ENCODE measurements at regions not wholly inside any gene's neighbourhood (a gene's known extent, or its start where the extent isn't known, plus 50 kb on each side); places are given as distances from the start of the nearest gene placed in this dataset.

- H3K36me3 ChIP-seq (ENCODE audit: insufficient read depth, low read length) = no peaks in the 10 kb centered on the region
- no peaks in the 10 kb centered on the region for H3K4me1 ChIP-seq (ENCODE audit: insufficient read depth, low read length)
- no peak overlapping the region for H3K4me3 ChIP-seq (ENCODE audit: low read length)
- H3K27me3 ChIP-seq (ENCODE audit: insufficient read depth, low read length) = no peaks in the 10 kb centered on the region
- H3K9me3 ChIP-seq (ENCODE audit: low read length) = no peaks in the 10 kb centered on the region
- H2AFZ ChIP-seq (ENCODE audit: low read depth, low read length) = no peak overlapping the region
These were observed 930.6 kb upstream of the TMEM132C start for GRCh38 chr12:127336416-127336815.

DNA sequence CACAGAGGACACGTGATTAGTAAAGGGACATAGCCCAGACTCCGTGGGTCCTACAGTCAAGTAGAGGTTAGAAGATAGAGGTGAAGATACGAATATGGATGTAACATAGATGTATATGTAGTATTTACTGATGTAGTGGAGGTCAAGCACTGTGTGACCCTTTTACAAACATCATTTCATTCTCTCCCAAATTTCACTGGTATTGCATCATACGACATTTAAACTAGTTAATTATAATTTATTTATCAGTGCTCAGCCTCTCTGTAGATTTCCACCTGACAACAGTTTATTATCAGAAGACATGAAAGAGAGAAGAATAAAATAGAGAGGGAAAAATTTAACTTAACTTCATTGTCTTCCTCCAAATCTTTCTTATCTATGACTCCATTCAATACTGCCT is 927.9 kb upstream of the TMEM132C start:
- Histone ChIP-seq H3K4me3 (ENCODE audit: low read length) (no peak overlapping the region), H2AFZ (ENCODE audit: low read depth, low read length) (no peak overlapping the region), H3K36me3 (ENCODE audit: insufficient read depth, low read length) (no peaks in the 10 kb centered on the region), H3K9me3 (ENCODE audit: low read length) (no peaks in the 10 kb centered on the region), H3K4me1 (ENCODE audit: insufficient read depth, low read length) (no peaks in the 10 kb centered on the region), H3K27me3 (ENCODE audit: insufficient read depth, low read length) (no peaks in the 10 kb centered on the region)

GRCh38 chr12:127340381-127340780 is 926.6 kb upstream of the TMEM132C start:
- H3K36me3 ChIP-seq (ENCODE audit: insufficient read depth, low read length) = no peaks in the 10 kb centered on the region
- no peaks in the 10 kb centered on the region for H3K4me1 ChIP-seq (ENCODE audit: insufficient read depth, low read length)
- no peak overlapping the region for H2AFZ ChIP-seq (ENCODE audit: low read depth, low read length)
- H3K4me3 ChIP-seq (ENCODE audit: low read length) = no peak overlapping the region
- H3K27me3 ChIP-seq (ENCODE audit: insufficient read depth, low read length) = no peaks in the 10 kb centered on the region
- no peaks in the 10 kb centered on the region for H3K9me3 ChIP-seq (ENCODE audit: low read length)

GRCh38 chr12:127342861-127343260 is 924.1 kb upstream of the TMEM132C start:
- Histone ChIP-seq H3K4me1 (ENCODE audit: insufficient read depth, low read length) (no peaks in the 10 kb centered on the region), H3K27me3 (ENCODE audit: insufficient read depth, low read length) (no peaks in the 10 kb centered on the region), H3K9me3 (ENCODE audit: low read length) (no peaks in the 10 kb centered on the region), H3K4me3 (ENCODE audit: low read length) (no peak overlapping the region), H3K36me3 (ENCODE audit: insufficient read depth, low read length) (no peaks in the 10 kb centered on the region), H2AFZ (ENCODE audit: low read depth, low read length) (no peak overlapping the region)

GRCh38 chr12:127343940-127344339 is 923.0 kb upstream of the TMEM132C start:
- Histone ChIP-seq H3K4me1 (ENCODE audit: insufficient read depth, low read length) (no peaks in the 10 kb centered on the region), H3K27me3 (ENCODE audit: insufficient read depth, low read length) (no peaks in the 10 kb centered on the region), H3K36me3 (ENCODE audit: insufficient read depth, low read length) (no peaks in the 10 kb centered on the region), H2AFZ (ENCODE audit: low read depth, low read length) (no peak overlapping the region), H3K4me3 (ENCODE audit: low read length) (no peak overlapping the region), H3K9me3 (ENCODE audit: low read length) (no peaks in the 10 kb centered on the region)

GRCh38 chr12:127351481-127352010 is 915.4 kb upstream of the TMEM132C start:
- Histone ChIP-seq H3K27me3 (ENCODE audit: insufficient read depth, low read length) (no peaks in the 10 kb centered on the region), H3K4me1 (ENCODE audit: insufficient read depth, low read length) (no peaks in the 10 kb centered on the region), H2AFZ (ENCODE audit: low read depth, low read length) (no peak overlapping the region)

DNA sequence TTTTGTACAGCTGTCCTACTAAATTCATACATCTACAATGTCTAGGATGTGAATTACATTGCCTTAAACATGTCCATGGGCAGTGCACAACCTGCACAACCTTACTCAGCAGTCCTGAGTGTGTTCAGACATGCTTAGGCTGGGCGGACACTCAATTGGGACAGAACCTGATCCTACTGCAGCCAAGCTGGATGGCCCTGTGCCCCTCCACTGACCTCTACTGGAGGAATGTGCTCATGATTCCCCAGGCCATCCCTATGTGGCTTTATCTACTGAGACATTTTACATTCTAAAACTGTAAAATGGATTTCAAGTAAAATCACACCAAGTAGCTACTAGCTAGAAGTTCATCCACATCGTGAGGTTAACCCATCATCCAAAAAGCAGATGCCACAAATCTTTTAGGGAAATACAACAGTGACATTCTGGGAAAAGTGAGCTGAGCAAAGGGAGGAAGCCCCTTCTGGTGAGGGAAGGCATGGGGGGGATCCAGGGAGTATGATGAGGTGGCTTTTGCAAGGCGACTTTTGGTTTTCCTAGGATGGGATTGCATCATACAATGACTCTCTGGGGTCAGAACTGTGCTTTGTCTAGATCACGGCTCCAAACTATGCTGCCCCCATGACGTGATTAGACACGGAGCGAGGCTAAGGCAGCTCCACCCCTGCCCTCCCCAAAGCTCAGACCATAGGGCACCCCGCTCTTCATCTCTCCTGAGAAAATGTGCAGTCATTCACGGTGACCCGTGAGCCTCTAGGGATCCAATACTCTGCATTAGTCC is 911.7 kb upstream of the TMEM132C start:
- no peaks in the 10 kb centered on the region for H3K36me3 ChIP-seq (ENCODE audit: insufficient read depth, low read length)
- no peaks in the 10 kb centered on the region for H3K9me3 ChIP-seq (ENCODE audit: low read length)
- no peak overlapping the region for H2AFZ ChIP-seq (ENCODE audit: low read depth, low read length)
- H3K4me1 ChIP-seq (ENCODE audit: insufficient read depth, low read length) = no peaks in the 10 kb centered on the region
- H3K4me3 ChIP-seq (ENCODE audit: low read length) = no peak overlapping the region
- H3K27me3 ChIP-seq (ENCODE audit: insufficient read depth, low read length) = no peaks in the 10 kb centered on the region

More at GRCh38 chr12:127351481-127352010, 915.4 kb upstream of the TMEM132C start:
- Histone ChIP-seq H3K4me3 (ENCODE audit: low read length) (no peak overlapping the region), H3K36me3 (ENCODE audit: insufficient read depth, low read length) (no peaks in the 10 kb centered on the region), H3K9me3 (ENCODE audit: low read length) (no peaks in the 10 kb centered on the region)

- no peak overlapping the region for H2AFZ ChIP-seq (ENCODE audit: low read depth, low read length)
These were observed 908.1 kb upstream of the TMEM132C start for GRCh38 chr12:127358888-127359287.

DNA sequence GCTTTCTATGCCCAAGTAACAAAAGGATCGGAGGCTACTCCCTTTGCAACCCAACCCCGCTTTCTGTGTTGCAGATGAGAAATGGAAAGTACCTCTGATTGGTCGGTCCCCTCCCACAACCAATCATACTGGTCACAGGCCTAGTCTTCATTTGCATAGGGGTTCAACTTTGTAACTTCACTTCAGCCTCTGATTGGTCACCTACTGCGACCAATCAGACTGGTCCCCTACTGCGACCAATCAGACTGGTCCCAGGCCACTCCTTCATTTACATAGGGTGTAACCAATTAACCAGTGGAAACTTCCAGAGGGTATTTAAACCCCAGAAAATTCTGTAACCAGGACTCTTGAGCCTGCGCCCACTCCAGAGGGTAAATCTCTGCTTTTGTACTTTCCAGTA is 906.4 kb upstream of the TMEM132C start:
- no peak overlapping the region for H2AFZ ChIP-seq (ENCODE audit: low read depth, low read length)
- no peaks in the 10 kb centered on the region for H3K9me3 ChIP-seq (ENCODE audit: low read length)
- no peaks in the 10 kb centered on the region for H3K4me1 ChIP-seq (ENCODE audit: insufficient read depth, low read length)
- no peak overlapping the region for H3K4me3 ChIP-seq (ENCODE audit: low read length)
- no peaks in the 10 kb centered on the region for H3K27me3 ChIP-seq (ENCODE audit: insufficient read depth, low read length)
- H3K36me3 ChIP-seq (ENCODE audit: insufficient read depth, low read length) = no peaks in the 10 kb centered on the region

More at GRCh38 chr12:127358888-127359287, 908.1 kb upstream of the TMEM132C start:
- Histone ChIP-seq H3K36me3 (ENCODE audit: insufficient read depth, low read length) (no peaks in the 10 kb centered on the region), H3K9me3 (ENCODE audit: low read length) (no peaks in the 10 kb centered on the region), H3K4me3 (ENCODE audit: low read length) (no peak overlapping the region), H3K4me1 (ENCODE audit: insufficient read depth, low read length) (no peaks in the 10 kb centered on the region), H3K27me3 (ENCODE audit: insufficient read depth, low read length) (no peaks in the 10 kb centered on the region)

- Histone ChIP-seq H3K4me1 (ENCODE audit: insufficient read depth, low read length) (no peaks in the 10 kb centered on the region), H3K4me3 (ENCODE audit: low read length) (no peak overlapping the region), H3K27me3 (ENCODE audit: insufficient read depth, low read length) (no peaks in the 10 kb centered on the region), H3K36me3 (ENCODE audit: insufficient read depth, low read length) (no peaks in the 10 kb centered on the region), H2AFZ (ENCODE audit: low read depth, low read length) (no peak overlapping the region), H3K9me3 (ENCODE audit: low read length) (no peaks in the 10 kb centered on the region)
These were observed 904.8 kb upstream of the TMEM132C start for GRCh38 chr12:127362121-127362520.

DNA sequence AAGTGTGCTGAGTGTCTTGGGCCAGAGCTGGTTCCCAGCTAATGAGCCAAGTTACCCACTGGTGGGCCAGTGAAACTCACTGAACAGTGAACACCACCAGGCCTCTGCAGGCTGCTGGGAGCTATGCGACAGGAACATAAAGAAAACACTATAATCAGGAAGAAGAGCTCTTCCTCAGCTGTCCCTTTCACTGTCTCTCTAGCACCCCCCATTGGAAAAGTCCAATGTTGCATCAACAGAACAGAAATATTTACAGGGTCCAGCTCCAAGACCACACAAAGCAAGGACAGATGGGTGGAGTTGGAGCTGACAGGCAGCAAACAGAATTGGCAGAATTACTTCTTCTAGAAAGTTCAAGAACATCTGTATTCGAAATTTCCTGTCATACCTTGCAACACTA is 903.6 kb upstream of the TMEM132C start:
- Histone ChIP-seq H3K4me1 (ENCODE audit: insufficient read depth, low read length) (no peaks in the 10 kb centered on the region), H2AFZ (ENCODE audit: low read depth, low read length) (no peak overlapping the region), H3K9me3 (ENCODE audit: low read length) (no peaks in the 10 kb centered on the region), H3K27me3 (ENCODE audit: insufficient read depth, low read length) (no peaks in the 10 kb centered on the region), H3K4me3 (ENCODE audit: low read length) (no peak overlapping the region), H3K36me3 (ENCODE audit: insufficient read depth, low read length) (no peaks in the 10 kb centered on the region)

DNA sequence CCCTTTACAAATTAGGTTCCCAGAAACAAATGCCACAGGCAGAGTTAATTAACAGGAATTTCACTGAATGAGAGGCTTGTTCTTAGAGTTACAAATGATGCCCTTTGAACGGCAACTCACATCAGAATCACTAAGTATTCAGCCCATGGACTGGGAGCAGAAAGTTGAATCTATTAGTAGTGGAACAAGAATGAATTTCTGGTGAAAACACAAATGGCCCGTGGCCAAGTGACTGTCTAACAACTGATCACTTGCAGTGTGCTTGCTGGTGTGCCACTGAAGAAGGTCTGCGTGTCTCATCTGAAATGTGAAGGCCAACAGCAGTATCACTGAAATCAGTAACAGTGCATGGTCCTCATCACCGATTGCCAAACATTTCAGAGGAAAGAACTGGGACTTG is 893.4 kb upstream of the TMEM132C start:
- H3K4me3 ChIP-seq (ENCODE audit: low read length) = no peak overlapping the region
- no peaks in the 10 kb centered on the region for H3K27me3 ChIP-seq (ENCODE audit: insufficient read depth, low read length)
- no peaks in the 10 kb centered on the region for H3K36me3 ChIP-seq (ENCODE audit: insufficient read depth, low read length)
- no peak overlapping the region for H2AFZ ChIP-seq (ENCODE audit: low read depth, low read length)
- H3K4me1 ChIP-seq (ENCODE audit: insufficient read depth, low read length) = no peaks in the 10 kb centered on the region
- no peaks in the 10 kb centered on the region for H3K9me3 ChIP-seq (ENCODE audit: low read length)

GRCh38 chr12:127374447-127374846 is 892.5 kb upstream of the TMEM132C start:
- no peaks in the 10 kb centered on the region for H3K27me3 ChIP-seq (ENCODE audit: insufficient read depth, low read length)
- H3K4me1 ChIP-seq (ENCODE audit: insufficient read depth, low read length) = no peaks in the 10 kb centered on the region
- no peaks in the 10 kb centered on the region for H3K9me3 ChIP-seq (ENCODE audit: low read length)
- H2AFZ ChIP-seq (ENCODE audit: low read depth, low read length) = no peak overlapping the region
- no peak overlapping the region for H3K4me3 ChIP-seq (ENCODE audit: low read length)
- H3K36me3 ChIP-seq (ENCODE audit: insufficient read depth, low read length) = no peaks in the 10 kb centered on the region
